ENCODE measurements at regions not wholly inside any gene's neighbourhood (a gene's known extent, or its start where the extent isn't known, plus 50 kb on each side); places are given as distances from the start of the nearest gene placed in this dataset.

GRCh38 chr13:109669956-109670355 lies 116.4 kb downstream of the IRS2 start:
- no peak for DNase-seq (ENCODE audit: low read depth)

GRCh38 chr13:109669234-109669612 lies 117.2 kb downstream of the IRS2 start:
- DNase-seq (ENCODE audit: low read depth): no peak

GRCh38 chr13:109668433-109669233 lies 117.8 kb downstream of the IRS2 start:
- DNase-seq (ENCODE audit: low read depth): no peak

GRCh38 chr13:109667807-109668291 lies 118.5 kb downstream of the IRS2 start:
- no peak for DNase-seq (ENCODE audit: low read depth)

GRCh38 chr13:109667056-109667455 lies 119.3 kb downstream of the IRS2 start:
- DNase-seq (ENCODE audit: low read depth): no peak

GRCh38 chr13:109666656-109667055 lies 119.7 kb downstream of the IRS2 start:
- DNase-seq (ENCODE audit: low read depth): no peak

GRCh38 chr13:109665781-109666249 lies 120.6 kb downstream of the IRS2 start:
- DNase-seq (ENCODE audit: low read depth): no peak

- no peak for DNase-seq (ENCODE audit: low read depth)
Observed at GRCh38 chr13:109665240-109665639, 121.1 kb downstream of the IRS2 start.

- no peak for DNase-seq (ENCODE audit: low read depth)
Observed at GRCh38 chr13:109657395-109657794, 129.0 kb downstream of the IRS2 start.

GRCh38 chr13:109656206-109656605 lies 130.2 kb downstream of the IRS2 start:
- no peak for DNase-seq (ENCODE audit: low read depth)

- no peak for DNase-seq (ENCODE audit: low read depth)
Observed at GRCh38 chr13:109655611-109656010, 130.8 kb downstream of the IRS2 start.

GRCh38 chr13:109655206-109655600 lies 131.2 kb downstream of the IRS2 start:
- no peak for DNase-seq (ENCODE audit: low read depth)

- DNase-seq (ENCODE audit: low read depth): no peak
Observed at GRCh38 chr13:109654341-109655205, 131.8 kb downstream of the IRS2 start.

GRCh38 chr13:109652531-109652930 lies 133.9 kb downstream of the IRS2 start:
- DNase-seq (ENCODE audit: low read depth): no peak

- DNase-seq (ENCODE audit: low read depth): no peak
Observed at GRCh38 chr13:109651854-109652253, 134.5 kb downstream of the IRS2 start.

- DNase-seq (ENCODE audit: low read depth): no peak
Observed at GRCh38 chr13:109651311-109651710, 135.1 kb downstream of the IRS2 start.

GRCh38 chr13:109650861-109651260 lies 135.5 kb downstream of the IRS2 start:
- no peak for DNase-seq (ENCODE audit: low read depth)

- no peak for DNase-seq (ENCODE audit: low read depth)
Observed at GRCh38 chr13:109649713-109650112, 136.7 kb downstream of the IRS2 start.

GRCh38 chr13:109647699-109648098 lies 138.7 kb downstream of the IRS2 start:
- DNase-seq (ENCODE audit: low read depth): no peak

GRCh38 chr13:109647053-109647452 lies 139.3 kb downstream of the IRS2 start:
- no peak for DNase-seq (ENCODE audit: low read depth)

- DNase-seq (ENCODE audit: low read depth): no peak
Observed at GRCh38 chr13:109646423-109646822, 140.0 kb downstream of the IRS2 start.

- DNase-seq (ENCODE audit: low read depth): no peak
Observed at GRCh38 chr13:109645831-109646230, 140.6 kb downstream of the IRS2 start.

GRCh38 chr13:109644956-109645355 lies 141.4 kb downstream of the IRS2 start:
- no peak for DNase-seq (ENCODE audit: low read depth)

All from non-pigmented ciliary epithelial cell (primary cell).